ENCODE measurements at regions not wholly inside any gene's neighbourhood (a gene's known extent, or its start where the extent isn't known, plus 50 kb on each side); places are given as distances from the start of the nearest gene placed in this dataset.

GRCh38 chr18:67615876-67616275 is 99.4 kb upstream of the DSEL start:
- no peak overlapping the region for H3K14ac ChIP-seq (ENCODE audit: insufficient read length)
- no peak overlapping the region for H2AFZ ChIP-seq (ENCODE audit: low read length)
- no peak overlapping the region for H2BK20ac ChIP-seq (ENCODE audit: low read length)
- no peaks in the 10 kb centered on the region for H3K79me2 ChIP-seq (ENCODE audit: control insufficient read depth in 1 of 2, insufficient read depth in 2 of 2, low read length in 2 of 2)
- no peak overlapping the region for H2BK120ac ChIP-seq (replicated peaks; ENCODE audit: low read depth, low read length)
- no peak overlapping the region for H3K56ac ChIP-seq (replicated peaks; ENCODE audit: insufficient read length, low read depth, low read length)
- H3K4me2 ChIP-seq (ENCODE audit: insufficient read depth in 1 of 2, low read depth in 2 of 2, low read length in 2 of 2), result no peak overlapping the region
- no peaks in the 10 kb centered on the region for H3K79me1 ChIP-seq (ENCODE audit: low read depth, low read length)
- no peak overlapping the region for H2BK15ac ChIP-seq (ENCODE audit: low read length)
- H4K8ac ChIP-seq (ENCODE audit: extremely low read depth, insufficient read depth, low read length), result no peak overlapping the region
- H3K23ac ChIP-seq (ENCODE audit: insufficient read length), result no peak overlapping the region
- no peak overlapping the region for H3K4ac ChIP-seq (replicated peaks; ENCODE audit: insufficient read length, low read depth, low read length)
- no peaks in the 10 kb centered on the region for H3K4me1 ChIP-seq (replicated peaks in 1 of 4; ENCODE audit: control insufficient read depth in 3 of 4, insufficient read depth in 4 of 4, low read length in 3 of 4)
- ChIA-PET POLR2A (ENCODE audit: partially characterized antibody) (no interaction called here), CTCF (ENCODE audit: partially characterized antibody) (no interaction called here)
- H3K18ac ChIP-seq (ENCODE audit: extremely low read depth, low read length), result no peak overlapping the region
- H3K36me3 ChIP-seq (ENCODE audit: control insufficient read depth in 2 of 4, insufficient read depth in 4 of 4, low read length in 3 of 4), result no peaks in the 10 kb centered on the region
- no peak overlapping the region for H2BK12ac ChIP-seq (ENCODE audit: low read depth, low read length)
- H3K23me2 ChIP-seq (ENCODE audit: low read depth, low read length), result no peaks in the 10 kb centered on the region
- H3K27ac ChIP-seq (ENCODE audit: low read depth, low read length), result no peak overlapping the region
- DNase-seq (ENCODE audit: low read depth in 1 of 2, low spot score in 2 of 2) (no peak), FAIRE-seq (no peak)
- H4K20me1 ChIP-seq (replicated peaks in 1 of 2; ENCODE audit: control insufficient read depth in 1 of 2, insufficient read depth in 2 of 2, low read length in 2 of 2), result no peaks in the 10 kb centered on the region
- H3K9ac ChIP-seq (replicated peaks in 1 of 4; ENCODE audit: extremely low read depth in 1 of 4, low read depth in 3 of 4, low read length in 3 of 4), result no peak overlapping the region
- H4K91ac ChIP-seq (replicated peaks; ENCODE audit: insufficient read length, low read length), result no peak overlapping the region
- no peak overlapping the region for H2BK5ac ChIP-seq (ENCODE audit: low read depth, low read length)
- H4K5ac ChIP-seq (ENCODE audit: insufficient read length, low read depth, low read length), result no peak overlapping the region
- H3K4me3 ChIP-seq (ENCODE audit: extremely low read depth in 1 of 4, insufficient read depth in 2 of 4, low read depth in 3 of 4, low read length in 4 of 4), result no peak overlapping the region
- WGBS, 2 experiments (ENCODE audit: extremely low coverage in 1 of 2, insufficient coverage in 1 of 2, insufficient read length in 1 of 2, insufficient replicate concordance in 2 of 2, low coverage in 1 of 2, low lambda C conversion rate in 2 of 2, missing lambda C conversion rate in 1 of 2), result 86% methylated on average over 3 of the region's 3 CpGs; no CpG with 5 or more reads in 1 of the 2 experiments
- no peaks in the 10 kb centered on the region for H3K27me3 ChIP-seq (replicated peaks in 1 of 4; ENCODE audit: control insufficient read depth in 3 of 4, extremely low read depth in 1 of 4, insufficient read depth in 3 of 4, low read length in 3 of 4)
- no peaks in the 10 kb centered on the region for H3K9me3 ChIP-seq (ENCODE audit: insufficient read depth in 2 of 2, low read depth in 1 of 2, low read length in 1 of 2)
- no peak overlapping the region for H2AK5ac ChIP-seq (ENCODE audit: low read depth, low read length)
- TF ChIP-seq RAD21 (IDR thresholded peaks at IDR 0.05 in 1 of 2, conservative IDR thresholded peaks at IDR 0.05 in 1 of 2; ENCODE audit: low read depth in 2 of 2, low read length in 2 of 2), result no peak
- no peak for TF ChIP-seq CBX5 (IDR thresholded peaks at IDR 0.05; ENCODE audit: low read depth, low read length)
- no peak for TF ChIP-seq GABPA (IDR thresholded peaks at IDR 0.05; ENCODE audit: borderline replicate concordance, insufficient read depth, low read length)
- no peak for TF ChIP-seq SP4 (IDR thresholded peaks at IDR 0.05; ENCODE audit: low read length)
- no peak for TF ChIP-seq ASH2L (IDR thresholded peaks at IDR 0.05; ENCODE audit: low read length)
